ENCODE measurements at regions not wholly inside any gene's neighbourhood (a gene's known extent, or its start where the extent isn't known, plus 50 kb on each side); places are given as distances from the start of the nearest gene placed in this dataset.

DNA sequence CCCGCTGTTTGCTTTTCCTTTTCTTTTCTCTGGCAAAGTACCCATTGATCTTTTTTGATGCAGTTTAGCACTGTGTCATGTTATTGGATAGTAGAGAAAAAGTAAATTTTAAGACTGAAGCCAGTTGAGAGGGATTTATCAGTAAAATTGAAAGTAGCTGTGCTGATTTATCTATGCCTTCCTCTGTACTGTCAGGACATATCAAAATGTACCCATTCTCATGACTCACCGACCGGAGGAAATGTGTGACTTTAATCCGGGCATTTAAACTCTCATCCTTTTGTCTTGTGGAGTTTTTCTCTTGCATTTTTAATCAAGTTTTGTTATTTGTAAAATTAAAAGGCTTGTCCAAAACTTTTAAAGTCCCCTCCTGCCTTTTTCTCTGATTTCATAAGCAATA lies 276.6 kb upstream of the FMN2 start:
- H3K27ac ChIP-seq = no peak overlapping the region
- TF ChIP-seq, protein P1, sequence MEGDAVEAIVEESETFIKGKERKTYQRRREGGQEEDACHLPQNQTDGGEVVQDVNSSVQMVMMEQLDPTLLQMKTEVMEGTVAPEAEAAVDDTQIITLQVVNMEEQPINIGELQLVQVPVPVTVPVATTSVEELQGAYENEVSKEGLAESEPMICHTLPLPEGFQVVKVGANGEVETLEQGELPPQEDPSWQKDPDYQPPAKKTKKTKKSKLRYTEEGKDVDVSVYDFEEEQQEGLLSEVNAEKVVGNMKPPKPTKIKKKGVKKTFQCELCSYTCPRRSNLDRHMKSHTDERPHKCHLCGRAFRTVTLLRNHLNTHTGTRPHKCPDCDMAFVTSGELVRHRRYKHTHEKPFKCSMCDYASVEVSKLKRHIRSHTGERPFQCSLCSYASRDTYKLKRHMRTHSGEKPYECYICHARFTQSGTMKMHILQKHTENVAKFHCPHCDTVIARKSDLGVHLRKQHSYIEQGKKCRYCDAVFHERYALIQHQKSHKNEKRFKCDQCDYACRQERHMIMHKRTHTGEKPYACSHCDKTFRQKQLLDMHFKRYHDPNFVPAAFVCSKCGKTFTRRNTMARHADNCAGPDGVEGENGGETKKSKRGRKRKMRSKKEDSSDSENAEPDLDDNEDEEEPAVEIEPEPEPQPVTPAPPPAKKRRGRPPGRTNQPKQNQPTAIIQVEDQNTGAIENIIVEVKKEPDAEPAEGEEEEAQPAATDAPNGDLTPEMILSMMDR (conservative IDR thresholded peaks at IDR 0.05) = no peak

GRCh38 chr1:239816081-239816782 lies 275.5 kb upstream of the FMN2 start:
- no peak overlapping the region for H3K27ac ChIP-seq
- TF ChIP-seq, protein P1 (conservative IDR thresholded peaks at IDR 0.05) = no peak

- TF ChIP-seq, protein P1 (conservative IDR thresholded peaks at IDR 0.05) = no peak
- no peak overlapping the region for H3K27ac ChIP-seq
Measured at GRCh38 chr1:239817276-239817675, 274.4 kb upstream of the FMN2 start.

GRCh38 chr1:239817801-239818200 lies 273.9 kb upstream of the FMN2 start:
- H3K27ac ChIP-seq = no peak overlapping the region
- TF ChIP-seq, protein P1 (conservative IDR thresholded peaks at IDR 0.05) = no peak

DNA sequence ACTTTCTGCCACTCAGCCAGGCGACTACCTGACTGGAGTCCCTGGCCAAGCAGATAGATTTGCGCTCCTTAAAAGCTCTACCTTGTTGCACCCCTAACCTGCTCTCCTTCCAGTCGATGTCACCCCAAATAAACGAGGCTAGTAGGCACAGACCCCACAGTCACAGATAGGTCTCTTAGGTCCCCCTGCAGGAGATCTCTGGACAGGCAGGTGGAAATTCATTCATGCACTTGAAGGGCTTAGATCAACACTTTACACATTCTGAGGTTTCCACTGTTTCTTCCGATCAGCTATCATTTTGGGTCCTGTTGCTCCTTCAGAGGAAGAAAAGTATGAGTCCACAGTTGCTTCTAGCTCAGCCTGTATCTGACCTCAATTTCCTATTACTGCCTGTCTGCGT lies 272.6 kb upstream of the FMN2 start:
- TF ChIP-seq, protein P1 (conservative IDR thresholded peaks at IDR 0.05) = no peak
- H3K27ac ChIP-seq = no peak overlapping the region

GRCh38 chr1:239819756-239820250 lies 271.9 kb upstream of the FMN2 start:
- TF ChIP-seq, protein P1 (conservative IDR thresholded peaks at IDR 0.05) = no peak
- no peak overlapping the region for H3K27ac ChIP-seq

- TF ChIP-seq, protein P1 (conservative IDR thresholded peaks at IDR 0.05) = no peak
Measured at GRCh38 chr1:239823852-239824251, 267.8 kb upstream of the FMN2 start.

More at GRCh38 chr1:239823852-239824251, 267.8 kb upstream of the FMN2 start:
- no peak overlapping the region for H3K27ac ChIP-seq
